GDM1 (cell line): ENCODE measurements at regions not wholly inside any gene's neighbourhood (a gene's known extent, or its start where the extent isn't known, plus 50 kb on each side); places are given as distances from the start of the nearest gene placed in this dataset.
"Not testable (repeated sequence)": the region's sequence is repeated elsewhere in the genome, so short reads cannot be mapped to it uniquely, and the experiment has no call there.

ENCODE experiments used
- DNase-seq: peaks from one replicate; lab custom pipeline; 2025; lab: John Stamatoyannopoulos, UW

- no peak for DNase-seq
Observed at GRCh38 chrX:53883196-53883595, 161.1 kb downstream of the PHF8 start.

GRCh38 chrX:53882331-53882730 is 161.9 kb downstream of the PHF8 start:
- DNase-seq: no peak

- not testable (repeated sequence) for DNase-seq
Observed at GRCh38 chrX:53880786-53881185, 163.5 kb downstream of the PHF8 start.

- no peak for DNase-seq
Observed at GRCh38 chrX:53859890-53860289, 173.4 kb upstream of the HUWE1 start.

- peak; percentile 3 for DNase-seq
Observed at GRCh38 chrX:53831662-53832635, 145.4 kb upstream of the HUWE1 start.

- no peak for DNase-seq
Observed at GRCh38 chrX:53824686-53825085, 138.2 kb upstream of the HUWE1 start.

GRCh38 chrX:53818115-53818514 is 131.6 kb upstream of the HUWE1 start:
- not testable (repeated sequence) for DNase-seq

- DNase-seq: no peak
Observed at GRCh38 chrX:53817548-53817947, 131.0 kb upstream of the HUWE1 start.

GRCh38 chrX:53813670-53814440 is 127.3 kb upstream of the HUWE1 start:
- DNase-seq: no peak

GRCh38 chrX:53798281-53798680 is 111.8 kb upstream of the HUWE1 start:
- DNase-seq: no peak

GRCh38 chrX:53795576-53795975 is 109.1 kb upstream of the HUWE1 start:
- DNase-seq: no peak

- DNase-seq: no peak
Observed at GRCh38 chrX:53794181-53794580, 107.7 kb upstream of the HUWE1 start.

GRCh38 chrX:53768865-53769264 is 82.3 kb upstream of the HUWE1 start:
- no peak for DNase-seq

- no peak for DNase-seq
Observed at GRCh38 chrX:53768451-53768850, 81.9 kb upstream of the HUWE1 start.

GRCh38 chrX:53767544-53767943 is 81.0 kb upstream of the HUWE1 start:
- no peak for DNase-seq

- DNase-seq: peak; percentile 42
Observed at GRCh38 chrX:53757181-53757580, 70.7 kb upstream of the HUWE1 start.

GRCh38 chrX:53746718-53747117 is 60.2 kb upstream of the HUWE1 start:
- no peak for DNase-seq

- no peak for DNase-seq
Observed at GRCh38 chrX:53743244-53743643, 56.7 kb upstream of the HUWE1 start.

GRCh38 chrX:53738370-53738906 is 51.9 kb upstream of the HUWE1 start:
- no peak for DNase-seq
